ENCODE measurements at regions not wholly inside any gene's neighbourhood (a gene's known extent, or its start where the extent isn't known, plus 50 kb on each side); places are given as distances from the start of the nearest gene placed in this dataset.

DNA sequence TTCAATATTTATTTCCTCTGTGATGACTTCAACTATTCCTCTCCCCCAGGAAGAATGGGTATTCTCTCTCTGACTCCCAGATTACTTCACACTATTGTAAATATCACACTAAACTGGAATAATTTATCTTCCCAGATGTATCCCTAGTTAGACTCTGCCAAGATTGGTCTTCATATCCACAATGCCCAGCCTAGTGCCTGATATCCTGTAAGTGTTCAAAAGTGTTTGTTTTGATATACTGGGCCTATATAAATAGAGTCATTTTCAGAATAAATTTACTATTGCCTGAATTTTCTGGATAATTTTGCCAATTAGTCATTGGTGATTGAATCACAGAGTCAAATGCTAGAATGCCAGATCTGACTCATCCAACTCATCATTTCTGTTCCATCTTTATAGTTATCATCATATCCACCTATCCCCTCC is 143.7 kb upstream of the TNC start:
- DNase-seq = no peak

GRCh38 chr9:115262477-115262876 is 144.5 kb upstream of the TNC start:
- peak; percentile 57 for DNase-seq

DNA sequence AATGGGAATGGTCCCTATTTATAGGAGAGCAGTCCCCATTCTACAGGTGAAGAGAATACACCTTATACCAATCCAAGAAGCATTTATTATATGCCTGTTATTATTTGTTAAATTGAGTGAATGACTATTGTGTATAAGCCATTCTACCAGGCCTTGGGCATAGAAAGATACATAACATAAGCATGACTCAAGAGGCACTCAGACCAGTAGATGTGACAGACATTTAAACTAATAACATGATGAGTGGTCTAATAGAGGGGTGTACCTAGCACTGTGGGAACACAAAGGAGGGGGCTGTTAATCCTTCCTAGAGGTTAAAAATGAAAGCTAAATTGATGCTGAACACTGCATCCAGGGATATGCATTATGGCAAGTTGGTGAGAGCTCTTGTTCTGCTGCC is 145.0 kb upstream of the TNC start:
- no peak for DNase-seq

DNA sequence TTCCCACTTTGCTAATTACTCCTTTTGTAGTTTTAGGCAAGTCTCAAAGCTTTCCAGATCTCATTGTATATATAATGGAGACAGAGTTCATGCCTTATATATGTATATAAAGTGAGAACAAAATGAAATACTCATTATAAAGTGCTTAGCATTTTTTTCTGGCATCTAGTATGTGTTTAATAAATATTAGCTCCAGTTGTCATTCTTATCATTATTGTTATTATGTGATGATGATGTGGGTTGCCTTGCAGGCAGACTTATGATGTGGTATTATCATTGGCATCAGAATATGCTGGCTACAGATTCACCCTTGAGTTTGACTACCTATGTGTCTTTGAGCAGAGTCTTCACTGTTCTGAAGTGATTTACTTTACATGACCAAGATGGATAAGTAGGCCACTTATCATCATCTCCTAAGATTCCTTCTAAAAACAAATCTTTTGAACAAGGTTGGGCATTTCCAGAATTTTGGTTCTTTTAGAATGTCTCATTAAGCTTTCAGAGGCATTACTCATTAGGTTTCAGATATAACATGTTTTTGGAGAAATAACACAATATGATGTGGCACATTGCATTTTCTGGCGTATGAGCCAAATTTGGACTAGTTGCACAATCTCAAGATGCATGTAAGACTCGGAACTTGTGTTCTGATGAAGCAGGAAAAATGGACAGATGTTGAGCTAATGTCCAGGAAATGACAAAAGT is 145.6 kb upstream of the TNC start:
- no peak for DNase-seq

- no peak for DNase-seq
Observed at GRCh38 chr9:115264313-115264712, 146.4 kb upstream of the TNC start.

GRCh38 chr9:115267790-115268189 is 149.8 kb upstream of the TNC start:
- no peak for DNase-seq

- no peak for DNase-seq
Observed at GRCh38 chr9:115275753-115276152, 157.8 kb upstream of the TNC start.

DNA sequence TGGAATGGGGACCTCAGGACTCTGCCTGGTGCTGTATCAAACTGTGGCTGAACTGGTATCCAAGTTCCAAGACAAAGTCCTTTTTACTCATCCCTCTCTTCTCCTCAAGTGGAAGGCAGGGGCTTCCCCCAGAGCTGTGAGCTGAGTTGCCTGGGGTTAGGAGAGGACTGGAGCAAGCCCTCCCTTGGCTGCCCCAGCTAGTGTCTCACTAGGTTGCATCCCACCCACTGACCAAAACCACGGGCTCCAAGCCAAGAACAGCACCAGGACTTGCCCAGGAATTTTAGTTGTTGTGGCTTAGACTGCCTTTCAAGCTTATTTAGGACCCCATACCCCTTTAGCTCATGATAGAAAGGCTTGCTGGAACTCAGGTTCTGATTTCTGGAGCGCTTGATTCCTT is 158.7 kb upstream of the TNC start:
- no peak for DNase-seq

- no peak for DNase-seq
Observed at GRCh38 chr9:115277301-115277700, 159.3 kb upstream of the TNC start.

DNA sequence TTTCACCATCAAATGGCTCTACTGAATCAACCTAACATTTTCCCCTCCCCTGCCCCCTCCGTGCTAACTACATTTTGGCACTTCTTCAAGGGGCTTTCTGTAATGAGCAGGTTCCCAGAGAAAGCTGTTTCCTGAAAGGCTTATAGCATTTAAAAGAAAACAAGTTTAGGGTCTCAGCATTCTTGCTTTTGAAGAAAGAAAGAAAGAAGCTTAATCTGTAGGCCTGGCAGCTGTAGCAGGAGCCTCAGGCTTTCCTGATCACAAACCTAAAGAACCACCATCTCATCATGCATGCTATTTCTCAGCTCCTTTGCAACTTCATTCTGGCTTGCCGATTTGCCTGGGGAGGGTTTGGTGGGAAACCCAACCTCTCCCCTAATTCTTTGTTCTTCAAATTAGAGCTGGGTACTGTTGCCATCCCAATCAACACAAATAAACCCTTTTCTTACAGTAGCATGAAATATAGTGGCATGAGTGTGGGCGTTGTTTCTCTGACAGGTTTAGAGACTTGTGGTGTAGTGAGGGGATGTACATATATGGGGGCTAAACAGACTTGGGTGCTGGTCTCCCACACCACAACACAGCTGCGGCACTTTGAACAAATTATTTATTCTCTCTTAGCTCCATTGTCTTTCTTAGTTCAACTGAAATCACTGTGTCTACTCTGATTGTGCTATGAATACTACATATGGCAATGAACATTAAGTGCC is 160.5 kb upstream of the TNC start:
- no peak for DNase-seq

DNA sequence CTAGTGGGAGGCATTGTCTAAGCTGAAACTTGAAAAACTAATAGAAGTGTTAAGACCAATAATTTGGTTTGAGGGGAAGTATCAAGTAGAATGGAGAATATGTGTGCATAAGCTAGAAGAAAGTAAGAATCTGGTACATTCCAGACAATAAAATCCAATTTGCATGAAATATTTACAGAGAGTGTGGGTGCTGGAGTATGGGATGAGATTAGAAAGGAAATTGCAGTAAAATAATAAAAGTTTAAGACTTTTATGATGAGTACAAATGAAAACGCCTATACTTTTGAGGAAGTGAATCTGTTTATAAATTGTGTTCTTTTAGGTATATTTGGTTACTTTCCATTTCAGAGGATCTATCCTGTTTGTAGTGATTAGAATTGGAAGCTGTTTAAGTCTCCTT is 165.4 kb upstream of the TNC start:
- DNase-seq = no peak

GRCh38 chr9:115285836-115286235 is 167.9 kb upstream of the TNC start:
- DNase-seq = no peak

DNA sequence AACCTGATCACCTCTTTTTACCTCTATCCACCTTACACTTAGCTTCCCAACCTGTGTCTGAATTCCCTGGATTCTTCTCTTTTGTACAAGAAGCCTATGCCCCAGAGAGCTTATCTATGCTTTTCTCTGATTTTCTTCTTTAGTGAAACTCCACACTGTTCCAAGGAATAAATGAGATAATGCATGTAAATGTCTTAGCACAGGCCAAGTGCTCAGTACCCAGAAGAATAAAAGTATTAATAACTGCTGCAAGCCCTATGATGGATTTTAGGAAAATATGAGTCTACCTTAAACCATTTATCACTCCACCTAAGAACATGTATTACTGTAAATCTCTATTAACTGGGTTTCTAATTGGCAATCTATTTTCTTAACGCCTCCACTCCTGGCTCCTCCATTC is 168.5 kb upstream of the TNC start:
- no peak for DNase-seq

DNA sequence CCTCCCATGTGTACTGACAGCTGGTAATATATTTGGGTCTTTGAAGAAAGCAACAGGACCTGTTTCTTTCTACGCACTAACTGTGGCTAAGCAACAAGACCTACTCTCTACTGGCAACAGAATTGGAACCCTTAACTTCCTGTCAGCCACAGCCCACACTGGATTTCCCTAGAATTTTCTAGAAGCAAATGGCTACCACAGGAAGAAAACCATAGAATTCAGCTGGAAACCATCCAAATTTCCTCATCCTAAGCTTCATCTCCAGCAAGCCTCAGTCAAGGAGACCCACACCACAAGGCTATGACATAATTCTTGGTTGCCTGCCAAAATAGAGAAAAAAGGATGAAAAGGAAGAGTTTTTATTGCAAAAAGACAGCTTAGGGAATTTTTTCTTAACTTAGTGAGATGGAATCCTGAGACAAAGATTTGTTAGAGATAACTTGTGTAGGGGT is 171.8 kb upstream of the TNC start:
- DNase-seq = no peak

GRCh38 chr9:115291841-115292240 is 173.9 kb upstream of the TNC start:
- DNase-seq = no peak

GRCh38 chr9:115292584-115293279 is 174.8 kb upstream of the TNC start:
- no peak for DNase-seq

DNA sequence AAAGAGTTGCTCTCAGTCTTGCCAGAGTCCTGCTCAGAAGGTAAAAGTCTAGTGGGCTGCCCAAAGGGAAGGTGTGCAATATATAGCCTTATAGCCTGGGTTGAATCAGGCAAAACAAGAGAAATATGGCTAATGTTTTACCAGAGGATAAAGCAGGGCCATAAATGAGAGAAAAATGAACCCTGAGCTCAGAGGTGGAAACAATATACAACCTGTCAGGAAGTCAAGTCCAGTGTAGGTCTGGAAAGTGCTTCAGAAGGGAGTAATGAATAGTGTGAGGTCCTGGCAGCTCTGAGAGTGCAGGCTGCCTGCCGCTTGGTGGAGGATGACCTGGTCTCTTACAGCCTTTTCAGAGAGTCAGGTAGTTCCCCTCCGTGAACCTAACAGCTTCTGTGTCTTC is 177.8 kb upstream of the TNC start:
- no peak for DNase-seq

- DNase-seq = no peak
Observed at GRCh38 chr9:115296831-115297565, 179.0 kb upstream of the TNC start.

DNA sequence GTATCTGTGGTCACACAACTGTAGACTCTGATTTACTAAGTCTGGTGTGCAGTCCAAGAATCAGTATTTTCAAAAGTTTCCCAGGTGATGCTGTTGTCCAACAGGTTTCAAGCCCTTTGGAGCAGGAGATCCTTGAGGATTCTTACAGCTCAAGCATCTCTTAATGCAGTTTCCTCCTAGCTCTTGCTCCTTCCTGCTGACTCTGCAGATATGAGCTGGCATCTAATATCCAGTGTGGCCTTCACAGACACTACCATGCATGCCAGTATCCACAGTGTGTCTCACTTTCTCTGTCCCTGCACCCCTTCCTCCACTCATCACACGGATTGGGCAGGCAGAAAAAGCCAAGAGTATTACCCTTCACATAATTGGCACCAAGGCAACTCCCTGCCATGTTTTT is 182.2 kb upstream of the TNC start:
- DNase-seq = no peak

GRCh38 chr9:115300874-115301273 is 182.9 kb upstream of the TNC start:
- DNase-seq = peak; percentile 61

DNA sequence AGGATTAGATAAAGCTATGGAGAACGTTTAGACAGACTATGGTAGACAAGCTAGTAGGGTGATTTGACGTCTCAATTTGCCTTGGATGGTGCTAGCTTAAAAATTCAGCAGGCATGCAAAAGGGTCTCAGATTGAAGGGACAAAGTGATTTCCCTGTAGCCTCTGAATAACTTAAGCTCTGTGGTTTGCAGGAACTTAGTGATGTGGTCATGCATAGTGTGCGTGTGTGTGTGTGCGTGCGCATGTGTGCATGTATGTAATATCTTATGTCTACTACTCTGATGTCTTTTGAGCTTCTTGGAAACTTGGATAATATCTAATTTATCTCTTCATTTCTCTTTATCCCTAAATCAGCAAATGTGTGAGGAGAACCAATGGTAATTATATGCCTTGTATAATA is 183.6 kb upstream of the TNC start:
- no peak for DNase-seq

- no peak for DNase-seq
Observed at GRCh38 chr9:115305543-115305942, 187.6 kb upstream of the TNC start.

GRCh38 chr9:115306865-115307264 is 188.9 kb upstream of the TNC start:
- DNase-seq = no peak

Measured in right forelimb (tissue), 1 donor.